ENCODE measurements at regions not wholly inside any gene's neighbourhood (a gene's known extent, or its start where the extent isn't known, plus 50 kb on each side); places are given as distances from the start of the nearest gene placed in this dataset.

- H3K27ac Mint-ChIP-seq: no peak overlapping the region
- H3K9me3 Mint-ChIP-seq: no peaks in the 10 kb centered on the region
- DNase-seq: no peak
- H3K27me3 Mint-ChIP-seq: peaks cover 5% of the 10 kb centered on the region
- H3K36me3 Mint-ChIP-seq: no peaks in the 10 kb centered on the region
- H3K4me1 Mint-ChIP-seq: peaks cover 3% of the 10 kb centered on the region
- no peak overlapping the region for H3K4me3 Mint-ChIP-seq
Measured at GRCh38 chr6:151671195-151671594, 136.3 kb upstream of the ESR1 start.

GRCh38 chr6:151674578-151674977 is 132.9 kb upstream of the ESR1 start:
- peaks cover 9% of the 10 kb centered on the region for H3K4me1 Mint-ChIP-seq
- DNase-seq: no peak
- H3K4me3 Mint-ChIP-seq: no peak overlapping the region
- no peaks in the 10 kb centered on the region for H3K9me3 Mint-ChIP-seq
- no peaks in the 10 kb centered on the region for H3K36me3 Mint-ChIP-seq
- no peaks in the 10 kb centered on the region for H3K27me3 Mint-ChIP-seq
- no peak overlapping the region for H3K27ac Mint-ChIP-seq

GRCh38 chr6:151675746-151676459 is 131.6 kb upstream of the ESR1 start:
- peaks cover 2% of the 10 kb centered on the region for H3K9me3 Mint-ChIP-seq
- no peaks in the 10 kb centered on the region for H3K36me3 Mint-ChIP-seq
- peak; percentile 43 for DNase-seq
- no peak overlapping the region for H3K27ac Mint-ChIP-seq
- peaks cover 10% of the 10 kb centered on the region for H3K4me1 Mint-ChIP-seq
- no peak overlapping the region for H3K4me3 Mint-ChIP-seq
- H3K27me3 Mint-ChIP-seq: no peaks in the 10 kb centered on the region

- no peak for DNase-seq
- peaks cover 15% of the 10 kb centered on the region for H3K4me1 Mint-ChIP-seq
- peaks cover 2% of the 10 kb centered on the region for H3K27me3 Mint-ChIP-seq
- H3K4me3 Mint-ChIP-seq: no peak overlapping the region
- H3K36me3 Mint-ChIP-seq: no peaks in the 10 kb centered on the region
- H3K9me3 Mint-ChIP-seq: peaks cover 2% of the 10 kb centered on the region
- H3K27ac Mint-ChIP-seq: no peak overlapping the region
Measured at GRCh38 chr6:151676460-151676945, 131.0 kb upstream of the ESR1 start.

- no peak overlapping the region for H3K4me3 Mint-ChIP-seq
- DNase-seq: no peak
- H3K9me3 Mint-ChIP-seq: peaks cover 2% of the 10 kb centered on the region
- H3K27ac Mint-ChIP-seq: no peak overlapping the region
- H3K4me1 Mint-ChIP-seq: peaks cover 23% of the 10 kb centered on the region
- peaks cover 9% of the 10 kb centered on the region for H3K27me3 Mint-ChIP-seq
- no peaks in the 10 kb centered on the region for H3K36me3 Mint-ChIP-seq
Measured at GRCh38 chr6:151677404-151677803, 130.1 kb upstream of the ESR1 start.

GRCh38 chr6:151679081-151679480 is 128.4 kb upstream of the ESR1 start:
- no peaks in the 10 kb centered on the region for H3K36me3 Mint-ChIP-seq
- H3K27ac Mint-ChIP-seq: peak overlapping the region; percentile 53
- H3K9me3 Mint-ChIP-seq: peaks cover 2% of the 10 kb centered on the region
- DNase-seq: peak; percentile 41
- H3K27me3 Mint-ChIP-seq: peaks cover 13% of the 10 kb centered on the region
- peaks cover 23% of the 10 kb centered on the region for H3K4me1 Mint-ChIP-seq
- no peak overlapping the region for H3K4me3 Mint-ChIP-seq

- H3K27me3 Mint-ChIP-seq: peaks cover 13% of the 10 kb centered on the region
- H3K27ac Mint-ChIP-seq: no peak overlapping the region
- H3K9me3 Mint-ChIP-seq: peaks cover 2% of the 10 kb centered on the region
- DNase-seq: no peak
- peaks cover 21% of the 10 kb centered on the region for H3K4me1 Mint-ChIP-seq
- H3K4me3 Mint-ChIP-seq: no peak overlapping the region
- H3K36me3 Mint-ChIP-seq: no peaks in the 10 kb centered on the region
Measured at GRCh38 chr6:151679941-151680340, 127.5 kb upstream of the ESR1 start.

- H3K36me3 Mint-ChIP-seq: no peaks in the 10 kb centered on the region
Measured at GRCh38 chr6:151680846-151681432, 126.5 kb upstream of the ESR1 start.

GRCh38 chr6:151681433-151682059 is 125.9 kb upstream of the ESR1 start:
- H3K27ac Mint-ChIP-seq: peak overlapping the region; percentile 12
- no peak for DNase-seq
- H3K27me3 Mint-ChIP-seq: peaks cover 13% of the 10 kb centered on the region
- no peaks in the 10 kb centered on the region for H3K36me3 Mint-ChIP-seq
- H3K4me1 Mint-ChIP-seq: peaks cover 20% of the 10 kb centered on the region
- peak overlapping the region; percentile 38 for H3K4me3 Mint-ChIP-seq
- H3K9me3 Mint-ChIP-seq: peaks cover 2% of the 10 kb centered on the region

More at GRCh38 chr6:151680846-151681432, 126.5 kb upstream of the ESR1 start:
- peak overlapping the region; percentile 23 for H3K4me3 Mint-ChIP-seq
- H3K27me3 Mint-ChIP-seq: peaks cover 13% of the 10 kb centered on the region
- DNase-seq: no peak
- H3K27ac Mint-ChIP-seq: no peak overlapping the region
- peaks cover 2% of the 10 kb centered on the region for H3K9me3 Mint-ChIP-seq
- peaks cover 20% of the 10 kb centered on the region for H3K4me1 Mint-ChIP-seq

GRCh38 chr6:151682251-151682650 is 125.2 kb upstream of the ESR1 start:
- Mint-ChIP-seq H3K9me3 (peaks cover 2% of the 10 kb centered on the region), H3K4me3 (no peak overlapping the region), H3K27me3 (peaks cover 13% of the 10 kb centered on the region), H3K36me3 (no peaks in the 10 kb centered on the region), H3K4me1 (peaks cover 20% of the 10 kb centered on the region), H3K27ac (no peak overlapping the region)
- no peak for DNase-seq

GRCh38 chr6:151682922-151683321 is 124.6 kb upstream of the ESR1 start:
- Mint-ChIP-seq H3K4me1 (peaks cover 20% of the 10 kb centered on the region), H3K27ac (no peak overlapping the region), H3K9me3 (peaks cover 2% of the 10 kb centered on the region), H3K4me3 (no peak overlapping the region), H3K36me3 (no peaks in the 10 kb centered on the region), H3K27me3 (peaks cover 13% of the 10 kb centered on the region)
- no peak for DNase-seq

GRCh38 chr6:151683381-151683780 is 124.1 kb upstream of the ESR1 start:
- Mint-ChIP-seq H3K4me1 (peaks cover 20% of the 10 kb centered on the region), H3K27me3 (peaks cover 13% of the 10 kb centered on the region), H3K27ac (no peak overlapping the region), H3K9me3 (peaks cover 2% of the 10 kb centered on the region), H3K36me3 (no peaks in the 10 kb centered on the region), H3K4me3 (no peak overlapping the region)
- DNase-seq: no peak

GRCh38 chr6:151689499-151690201 is 117.8 kb upstream of the ESR1 start:
- H3K27me3 Mint-ChIP-seq: peaks cover 4% of the 10 kb centered on the region
- no peaks in the 10 kb centered on the region for H3K9me3 Mint-ChIP-seq
- peaks cover 16% of the 10 kb centered on the region for H3K4me1 Mint-ChIP-seq
- H3K27ac Mint-ChIP-seq: no peak overlapping the region
- no peak for DNase-seq
- H3K36me3 Mint-ChIP-seq: no peaks in the 10 kb centered on the region
- no peak overlapping the region for H3K4me3 Mint-ChIP-seq

GRCh38 chr6:151690303-151690702 is 117.2 kb upstream of the ESR1 start:
- Mint-ChIP-seq H3K4me1 (peaks cover 17% of the 10 kb centered on the region), H3K36me3 (no peaks in the 10 kb centered on the region), H3K27me3 (peaks cover 4% of the 10 kb centered on the region), H3K9me3 (no peaks in the 10 kb centered on the region), H3K27ac (peak overlapping the region; percentile 81), H3K4me3 (peak overlapping the region; percentile 68)
- DNase-seq: no peak

Data from activated naive CD8-positive, alpha-beta T cell treated with anti-CD3 and anti-CD28 coated beads for 36 hours (primary cell).